ENCODE measurements at regions not wholly inside any gene's neighbourhood (a gene's known extent, or its start where the extent isn't known, plus 50 kb on each side); places are given as distances from the start of the nearest gene placed in this dataset.

DNA sequence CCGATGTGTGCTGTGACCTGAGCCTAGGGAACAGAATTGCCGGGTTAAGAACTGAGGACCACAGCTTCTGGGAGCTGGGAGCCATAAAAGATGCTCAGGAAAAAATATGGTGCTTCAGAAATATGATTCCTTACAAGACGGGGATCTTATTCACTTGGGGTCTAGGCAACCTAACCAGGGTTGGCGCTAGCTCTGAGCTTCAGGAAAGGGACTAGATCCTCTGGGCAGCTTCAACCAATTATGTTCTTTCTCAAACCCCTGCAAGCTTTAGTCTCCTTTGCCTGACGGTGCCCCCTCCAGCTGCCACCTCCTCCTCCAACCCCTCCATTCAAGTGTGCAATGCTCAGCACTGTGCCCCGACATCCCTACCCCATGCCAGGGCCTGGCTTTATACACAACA, 634.1 kb upstream of the CADM1 start:
- no peak overlapping the region for H3K4me3 ChIP-seq
- no peak overlapping the region for H3K27ac ChIP-seq
- TF ChIP-seq, protein P1, sequence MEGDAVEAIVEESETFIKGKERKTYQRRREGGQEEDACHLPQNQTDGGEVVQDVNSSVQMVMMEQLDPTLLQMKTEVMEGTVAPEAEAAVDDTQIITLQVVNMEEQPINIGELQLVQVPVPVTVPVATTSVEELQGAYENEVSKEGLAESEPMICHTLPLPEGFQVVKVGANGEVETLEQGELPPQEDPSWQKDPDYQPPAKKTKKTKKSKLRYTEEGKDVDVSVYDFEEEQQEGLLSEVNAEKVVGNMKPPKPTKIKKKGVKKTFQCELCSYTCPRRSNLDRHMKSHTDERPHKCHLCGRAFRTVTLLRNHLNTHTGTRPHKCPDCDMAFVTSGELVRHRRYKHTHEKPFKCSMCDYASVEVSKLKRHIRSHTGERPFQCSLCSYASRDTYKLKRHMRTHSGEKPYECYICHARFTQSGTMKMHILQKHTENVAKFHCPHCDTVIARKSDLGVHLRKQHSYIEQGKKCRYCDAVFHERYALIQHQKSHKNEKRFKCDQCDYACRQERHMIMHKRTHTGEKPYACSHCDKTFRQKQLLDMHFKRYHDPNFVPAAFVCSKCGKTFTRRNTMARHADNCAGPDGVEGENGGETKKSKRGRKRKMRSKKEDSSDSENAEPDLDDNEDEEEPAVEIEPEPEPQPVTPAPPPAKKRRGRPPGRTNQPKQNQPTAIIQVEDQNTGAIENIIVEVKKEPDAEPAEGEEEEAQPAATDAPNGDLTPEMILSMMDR (IDR thresholded peaks at IDR 0.05): no peak
- no peak for TF ChIP-seq POLR2A (IDR thresholded peaks at IDR 0.05)
- no peaks in the 10 kb centered on the region for H3K9me3 ChIP-seq
- H3K4me1 ChIP-seq: no peaks in the 10 kb centered on the region
- no peak for DNase-seq
- no peaks in the 10 kb centered on the region for H3K36me3 ChIP-seq
- H3K27me3 ChIP-seq: no peaks in the 10 kb centered on the region

GRCh38 chr11:116137753-116138152, 633.5 kb upstream of the CADM1 start:
- Histone ChIP-seq H3K4me3 (no peak overlapping the region), H3K4me1 (no peaks in the 10 kb centered on the region), H3K9me3 (no peaks in the 10 kb centered on the region), H3K27ac (no peak overlapping the region), H3K36me3 (no peaks in the 10 kb centered on the region), H3K27me3 (no peaks in the 10 kb centered on the region)
- TF ChIP-seq POLR2A (IDR thresholded peaks at IDR 0.05): no peak
- TF ChIP-seq, protein P1 (IDR thresholded peaks at IDR 0.05): no peak
- DNase-seq: no peak

DNA sequence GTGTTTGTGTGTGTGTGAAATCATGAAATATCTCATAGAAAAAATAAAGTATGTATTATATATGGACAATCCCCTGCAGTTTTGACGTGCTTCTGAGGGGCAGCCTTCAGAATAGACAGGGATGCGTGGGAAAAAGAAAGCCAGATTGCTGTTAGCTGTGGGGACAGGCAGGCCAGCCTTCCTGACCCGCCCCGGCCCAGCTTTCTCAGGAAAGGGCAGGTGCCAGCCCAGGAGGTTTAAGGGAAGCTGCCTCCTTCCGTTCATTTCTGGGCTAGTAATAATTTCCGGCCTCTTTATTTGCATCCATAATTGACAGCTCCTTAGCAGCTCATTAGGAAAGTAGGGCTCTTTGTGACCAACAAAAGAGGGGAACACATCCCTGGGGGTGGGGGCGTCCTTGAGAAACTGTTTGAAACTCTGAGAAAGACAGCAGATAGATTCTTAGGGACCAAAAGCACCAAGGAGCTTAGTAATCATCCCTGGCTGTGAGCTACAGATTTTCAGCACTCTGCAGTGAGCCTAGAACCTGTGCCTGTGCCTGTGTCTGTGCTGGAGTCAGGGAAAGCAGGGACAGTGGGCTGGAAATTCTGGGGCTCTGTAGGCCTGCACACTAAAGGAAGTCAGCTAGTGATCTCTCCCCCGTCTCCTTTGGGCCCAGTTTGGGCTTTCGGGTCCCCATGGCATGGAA, 632.9 kb upstream of the CADM1 start:
- Histone ChIP-seq H3K27ac (no peak overlapping the region), H3K9me3 (no peaks in the 10 kb centered on the region), H3K27me3 (no peaks in the 10 kb centered on the region), H3K36me3 (no peaks in the 10 kb centered on the region), H3K4me3 (no peak overlapping the region), H3K4me1 (no peaks in the 10 kb centered on the region)
- no peak for DNase-seq
- TF ChIP-seq POLR2A (IDR thresholded peaks at IDR 0.05): no peak
- TF ChIP-seq, protein P1 (IDR thresholded peaks at IDR 0.05): no peak

GRCh38 chr11:116135891-116136290, 631.7 kb upstream of the CADM1 start:
- no peak for TF ChIP-seq POLR2A (IDR thresholded peaks at IDR 0.05)
- TF ChIP-seq, protein P1 (IDR thresholded peaks at IDR 0.05): no peak
- no peaks in the 10 kb centered on the region for H3K36me3 ChIP-seq
- no peak overlapping the region for H3K4me3 ChIP-seq
- no peak overlapping the region for H3K27ac ChIP-seq
- no peaks in the 10 kb centered on the region for H3K4me1 ChIP-seq
- no peaks in the 10 kb centered on the region for H3K27me3 ChIP-seq
- no peak for DNase-seq
- no peaks in the 10 kb centered on the region for H3K9me3 ChIP-seq

DNA sequence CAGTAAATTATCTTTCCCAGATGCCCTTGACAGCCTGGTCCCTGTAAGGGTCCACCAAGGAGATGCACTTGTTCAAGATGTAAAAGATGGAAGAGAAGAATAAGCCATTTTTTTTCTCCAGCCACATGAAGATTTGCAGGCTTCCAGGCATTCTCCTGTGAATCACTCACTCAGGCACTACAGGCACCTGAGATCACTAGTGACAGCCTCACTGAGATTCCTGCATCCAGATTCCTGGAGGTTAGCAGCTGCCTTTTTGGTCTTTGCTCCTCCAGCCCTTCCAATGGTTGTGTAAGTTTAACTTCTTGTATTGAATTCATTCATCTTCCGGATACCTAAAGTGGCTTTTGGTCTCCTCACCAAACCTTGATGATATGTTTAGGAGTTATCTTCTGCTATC, 630.2 kb upstream of the CADM1 start:
- Histone ChIP-seq H3K27ac (no peak overlapping the region), H3K4me1 (no peaks in the 10 kb centered on the region), H3K36me3 (no peaks in the 10 kb centered on the region), H3K27me3 (no peaks in the 10 kb centered on the region), H3K9me3 (no peaks in the 10 kb centered on the region), H3K4me3 (no peak overlapping the region)
- TF ChIP-seq, protein P1 (IDR thresholded peaks at IDR 0.05): no peak
- no peak for DNase-seq
